ENCODE measurements at regions not wholly inside any gene's neighbourhood (a gene's known extent, or its start where the extent isn't known, plus 50 kb on each side); places are given as distances from the start of the nearest gene placed in this dataset.

DNA sequence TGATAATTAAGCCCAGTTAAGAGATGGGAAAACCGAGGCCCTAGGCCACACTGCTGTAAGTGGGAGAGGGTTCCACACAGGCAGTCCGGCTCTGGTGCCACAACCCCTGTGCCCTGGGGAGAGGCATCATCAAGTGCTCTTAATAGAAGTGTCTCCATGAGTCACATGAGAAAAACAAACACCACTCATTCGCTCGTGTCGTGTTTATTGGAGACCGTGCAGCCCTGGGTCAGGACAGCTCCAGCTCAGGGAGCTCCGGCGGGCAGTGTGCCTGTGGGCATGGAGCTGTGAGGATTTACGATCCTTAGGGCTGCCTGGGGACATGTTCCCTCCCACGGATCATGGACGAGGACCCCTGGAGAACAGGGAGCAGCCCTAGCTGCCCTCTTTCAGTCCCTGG is 658.5 kb downstream of the AJAP1 start:
- DNase-seq: no peak

DNA sequence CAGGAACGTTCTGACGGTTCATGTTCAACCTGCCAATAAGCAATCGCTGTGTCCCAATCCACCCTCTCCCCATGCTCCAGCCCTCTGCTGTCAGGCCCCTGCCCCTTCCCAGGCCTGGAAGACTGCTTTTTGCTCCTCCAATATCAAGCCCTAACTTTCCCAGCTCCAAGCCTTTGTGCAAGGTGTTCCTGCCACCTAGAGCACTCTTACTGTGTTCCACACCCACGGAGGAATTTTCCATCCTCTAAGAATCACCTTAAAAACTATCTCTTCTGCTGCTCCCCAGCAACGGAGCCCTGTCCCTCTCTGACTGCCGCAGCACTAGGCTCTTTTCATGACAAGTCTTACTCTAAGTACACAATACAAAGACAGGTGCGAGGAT is 657.9 kb downstream of the AJAP1 start:
- no peak for DNase-seq

DNA sequence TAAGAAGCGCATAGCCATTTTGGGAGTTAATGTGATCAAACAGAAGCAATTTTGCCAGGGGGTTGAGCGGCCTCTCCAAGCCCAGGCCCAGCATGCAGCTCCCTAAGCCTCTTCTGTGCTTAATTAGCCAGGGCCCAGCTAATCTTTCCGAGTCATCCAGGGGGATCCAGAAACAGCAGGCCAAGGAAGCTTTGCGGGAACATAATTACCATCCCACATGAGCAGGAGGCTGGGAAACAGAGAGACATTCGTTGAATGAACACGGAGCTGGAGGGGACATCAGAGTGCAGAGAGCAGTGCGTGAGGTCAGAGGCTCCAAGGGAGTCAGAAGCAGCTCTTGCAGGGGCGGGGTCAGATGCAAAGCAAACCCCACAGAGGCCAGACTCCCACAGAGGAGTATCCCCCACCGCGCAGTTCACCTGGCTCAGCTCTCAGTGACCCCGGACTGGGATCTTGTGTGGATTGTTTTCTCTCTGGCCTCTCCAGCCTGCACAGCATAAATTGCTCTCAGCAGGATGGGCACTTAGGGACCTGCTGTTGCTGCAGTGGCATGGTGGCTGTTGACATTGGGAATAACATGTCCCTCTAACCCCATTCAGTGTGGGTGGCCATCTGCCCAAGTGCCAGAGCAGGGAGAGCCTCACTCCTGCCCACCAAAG is 657.4 kb downstream of the AJAP1 start:
- no peak for DNase-seq

DNA sequence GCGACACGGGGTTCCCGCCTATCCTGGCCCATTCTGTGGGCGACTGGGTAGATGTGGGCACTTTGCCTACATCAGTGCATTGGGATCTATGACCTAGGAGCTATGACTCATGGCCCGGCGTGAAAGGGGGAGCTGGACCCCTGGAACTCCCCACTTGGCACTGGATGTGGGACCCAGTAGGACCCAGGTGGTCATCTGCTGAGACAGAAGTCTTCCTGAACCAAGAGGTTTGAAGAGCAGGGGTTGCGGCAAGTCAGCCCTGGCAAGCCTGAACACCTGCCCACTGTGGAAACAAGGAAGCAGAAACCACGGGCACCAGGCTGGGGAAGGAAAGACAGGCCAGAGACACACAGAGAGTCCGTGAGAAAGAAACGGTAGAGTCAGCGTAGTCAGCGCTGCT is 656.7 kb downstream of the AJAP1 start:
- DNase-seq: no peak

DNA sequence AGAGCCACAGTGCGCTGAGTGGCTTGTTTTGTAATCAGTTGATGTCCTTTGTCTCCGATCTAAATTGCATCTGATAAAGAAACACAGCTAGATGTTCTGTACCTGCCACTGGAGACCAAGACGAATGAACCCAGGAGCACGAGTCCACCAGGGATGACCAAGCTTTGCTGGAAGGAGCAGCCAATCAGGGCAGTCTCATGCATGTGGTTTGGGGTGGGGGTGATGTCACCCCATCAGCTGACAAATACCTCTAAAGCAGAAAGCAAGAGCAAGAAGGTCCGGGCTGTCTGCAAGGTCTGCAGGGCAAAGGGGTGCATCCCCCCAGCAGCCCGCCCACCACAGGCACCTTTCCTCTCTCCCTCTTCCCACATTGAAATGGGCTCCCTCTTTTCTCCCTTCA is 653.8 kb downstream of the AJAP1 start:
- DNase-seq: no peak

DNA sequence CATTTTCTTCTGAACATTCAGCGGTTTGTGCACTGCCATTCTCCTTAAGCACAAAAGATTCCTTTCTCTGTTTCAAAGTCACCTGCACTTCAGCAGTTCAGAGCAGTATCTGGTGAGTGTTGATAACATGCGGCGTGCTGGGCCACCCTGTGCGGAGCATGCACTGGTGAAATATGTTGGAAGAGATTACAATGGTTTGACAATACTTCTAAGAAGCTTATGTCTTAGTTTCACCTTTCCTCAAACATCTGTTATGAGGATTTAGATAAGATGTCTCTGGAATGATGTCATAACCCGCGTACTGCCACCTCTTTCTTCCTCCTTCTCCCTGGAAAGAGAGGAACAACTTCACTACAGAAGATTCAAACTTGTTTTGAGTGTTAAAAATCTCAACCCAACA is 650.3 kb downstream of the AJAP1 start:
- DNase-seq: no peak

DNA sequence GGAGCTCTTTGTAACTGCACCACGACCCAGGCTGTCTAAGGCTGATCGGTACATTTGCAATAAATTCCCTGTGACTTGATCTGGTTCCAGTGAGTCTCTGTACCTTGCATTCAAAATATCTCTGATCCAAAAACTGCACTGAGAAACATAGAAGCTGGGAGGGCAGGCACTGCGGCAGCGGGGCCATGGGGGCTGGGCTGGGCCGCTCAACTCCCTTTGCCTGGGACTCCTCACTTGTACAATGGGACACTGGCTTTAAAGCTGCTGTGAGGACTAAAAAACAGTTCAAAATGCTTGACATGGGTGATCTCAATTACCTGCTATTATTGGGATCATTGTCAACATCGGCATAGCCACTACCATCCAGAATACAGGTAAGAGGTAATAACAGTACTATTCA is 644.0 kb downstream of the AJAP1 start:
- no peak for DNase-seq

DNA sequence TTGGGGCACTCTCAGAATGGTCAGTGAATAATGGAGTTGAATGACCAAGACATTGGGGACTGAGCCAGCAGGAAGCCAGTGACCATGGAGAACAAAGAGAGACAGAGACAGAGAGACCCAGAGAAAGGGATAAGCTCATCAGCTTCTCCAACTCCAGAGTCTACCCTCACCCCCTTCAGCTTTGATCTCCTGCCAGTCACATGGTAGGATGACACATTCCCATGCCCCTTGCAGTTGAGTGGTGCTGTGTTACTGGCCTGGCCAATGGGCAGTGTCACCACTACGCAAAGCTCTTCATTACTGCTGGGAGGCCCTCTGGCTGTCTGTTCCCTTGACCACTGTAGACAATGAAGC is 643.5 kb downstream of the AJAP1 start:
- no peak for DNase-seq

DNA sequence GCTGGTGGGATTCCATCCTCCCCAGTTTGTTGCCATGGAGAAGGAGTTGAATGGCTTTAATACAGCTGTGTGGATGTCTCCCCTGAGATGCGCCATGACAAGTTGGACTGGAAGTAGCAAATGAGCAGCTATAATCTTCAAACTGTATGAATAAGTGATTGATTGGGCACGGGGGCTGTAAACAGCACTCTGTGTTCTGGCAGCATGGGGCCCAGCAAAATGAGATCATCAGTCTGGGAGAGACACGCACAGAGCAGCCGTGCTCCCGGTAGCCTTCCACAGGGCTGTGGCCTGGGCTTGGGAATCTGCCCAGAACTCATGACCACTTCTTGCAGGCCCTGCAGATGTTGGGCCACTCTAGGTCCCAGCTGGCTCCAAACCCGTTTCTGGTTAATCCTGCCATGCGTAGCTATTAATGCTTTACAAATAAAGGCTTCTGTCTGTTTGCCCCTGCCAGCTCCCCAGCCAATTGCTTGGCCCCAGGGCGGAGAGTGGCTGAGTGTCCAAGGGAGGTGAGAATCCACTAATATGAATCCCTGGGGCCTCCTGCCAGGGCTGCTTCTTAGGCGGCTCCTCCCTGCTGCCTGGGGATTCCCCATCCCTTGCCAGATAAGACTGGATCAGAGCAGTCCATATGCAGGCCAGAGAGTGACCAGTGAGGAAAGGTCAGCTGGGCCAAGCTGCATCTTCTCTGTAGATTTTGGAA is 642.9 kb downstream of the AJAP1 start:
- no peak for DNase-seq

DNA sequence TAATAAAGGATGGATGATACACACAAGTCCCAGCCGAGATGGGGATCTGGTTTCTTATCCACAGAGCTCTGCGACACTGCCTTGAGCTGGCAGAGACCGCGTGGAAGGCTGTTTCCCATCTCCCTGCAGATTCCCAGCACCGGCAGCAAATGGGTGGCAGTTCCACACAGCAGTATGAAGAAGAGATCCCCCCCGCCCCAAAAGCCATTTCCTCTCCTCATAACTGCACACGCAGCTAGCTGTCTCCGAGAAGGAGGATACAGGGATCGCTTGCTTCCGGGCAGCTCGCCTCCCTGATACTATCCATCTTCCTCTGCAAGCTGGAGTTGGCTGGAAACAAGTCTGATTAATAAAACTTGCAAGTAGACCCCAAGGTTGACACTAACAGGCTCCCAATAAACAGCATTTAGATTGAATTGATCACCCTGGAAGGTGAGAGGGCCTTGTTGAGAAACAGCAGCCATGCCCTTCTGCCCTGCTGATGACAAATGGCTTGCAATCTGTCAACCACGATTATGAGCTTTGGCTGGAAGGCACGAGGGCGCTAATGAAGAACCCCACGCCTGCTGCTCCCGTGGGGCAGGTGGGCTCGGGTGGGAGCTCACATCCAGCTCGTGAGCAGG is 642.3 kb downstream of the AJAP1 start:
- DNase-seq: no peak

DNA sequence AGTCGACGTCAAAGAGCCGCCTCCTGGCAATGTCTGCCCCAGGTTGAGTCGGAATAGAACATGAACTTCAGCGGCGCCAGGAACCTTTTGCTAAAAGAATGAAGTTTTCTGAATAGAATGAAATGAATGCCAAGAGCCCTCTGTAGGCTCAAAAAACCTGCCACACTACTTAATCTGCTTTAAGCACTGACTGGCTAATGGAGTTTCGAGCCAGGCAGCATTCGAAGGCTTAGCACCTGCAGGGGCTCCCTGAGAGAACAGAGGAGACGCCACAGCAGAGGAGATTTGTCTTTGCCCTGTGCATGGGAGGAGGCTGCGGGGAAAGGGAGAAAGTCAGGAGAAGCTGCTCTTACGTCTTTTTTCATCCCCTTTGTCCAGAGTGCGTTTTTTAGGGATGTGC is 641.7 kb downstream of the AJAP1 start:
- DNase-seq: no peak

DNA sequence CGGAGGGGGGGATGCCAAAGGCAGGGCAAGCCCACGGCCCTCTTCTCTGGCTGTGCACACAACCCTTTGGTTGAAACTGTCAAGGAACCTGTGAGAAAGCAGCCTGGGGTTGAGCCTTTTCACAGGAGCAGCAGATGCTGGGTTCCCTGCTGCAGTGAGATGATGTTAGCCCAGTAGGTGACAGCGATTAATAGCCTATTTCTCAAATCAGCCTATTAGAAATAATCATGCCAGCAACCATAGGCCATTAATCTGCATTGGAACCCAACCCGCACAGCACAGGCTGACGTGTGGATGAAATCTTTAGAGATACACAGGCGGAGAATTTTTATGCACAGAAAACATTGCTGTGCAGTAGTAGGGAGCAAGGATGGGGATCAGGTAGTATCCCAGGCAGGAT is 637.5 kb downstream of the AJAP1 start:
- DNase-seq: no peak

DNA sequence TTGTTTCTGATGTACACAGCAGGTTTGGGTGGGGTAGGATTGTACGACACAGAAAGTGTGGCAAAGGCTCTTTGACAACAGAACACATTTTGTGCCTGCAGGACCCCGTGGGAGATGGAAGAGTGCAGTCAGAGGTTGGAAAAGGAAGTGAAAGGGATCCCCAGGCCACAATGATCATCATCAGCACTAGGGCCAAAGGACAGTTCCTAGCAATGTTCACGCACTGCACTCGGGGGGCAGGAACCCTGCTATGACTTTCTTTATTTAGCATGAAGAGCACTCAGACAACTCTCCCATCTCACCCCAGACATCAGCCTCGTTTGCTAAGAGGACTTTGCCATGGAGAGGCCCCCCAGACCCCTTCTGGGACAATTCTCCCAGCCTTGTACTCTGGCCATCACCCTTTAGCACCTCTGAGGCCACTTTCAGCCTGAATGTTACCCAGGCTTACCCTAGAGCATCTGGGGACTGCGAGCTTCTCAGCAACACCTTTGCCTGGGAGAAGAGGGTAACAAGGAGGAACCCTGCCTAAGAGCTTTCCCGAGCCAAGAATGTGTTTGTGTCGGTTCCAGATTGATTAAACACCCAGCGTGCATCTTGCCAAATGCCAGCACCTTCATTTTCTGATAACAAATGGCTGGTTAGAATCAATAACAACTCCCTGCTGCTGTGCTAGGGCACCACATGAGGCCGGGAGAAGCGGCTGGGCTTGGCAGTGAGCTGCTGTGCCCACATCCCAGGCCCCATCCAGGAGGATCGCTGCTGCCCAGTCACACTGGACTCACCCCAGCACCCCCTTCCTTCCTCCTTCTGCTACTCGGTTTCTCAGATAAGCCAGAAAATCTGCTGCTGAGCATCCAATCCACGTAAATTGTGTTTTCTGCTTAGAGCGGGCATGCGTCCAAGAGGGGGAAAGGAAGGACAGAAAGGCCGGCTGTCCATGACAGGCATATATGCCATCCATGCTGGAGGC is 633.1 kb downstream of the AJAP1 start:
- no peak for DNase-seq

DNA sequence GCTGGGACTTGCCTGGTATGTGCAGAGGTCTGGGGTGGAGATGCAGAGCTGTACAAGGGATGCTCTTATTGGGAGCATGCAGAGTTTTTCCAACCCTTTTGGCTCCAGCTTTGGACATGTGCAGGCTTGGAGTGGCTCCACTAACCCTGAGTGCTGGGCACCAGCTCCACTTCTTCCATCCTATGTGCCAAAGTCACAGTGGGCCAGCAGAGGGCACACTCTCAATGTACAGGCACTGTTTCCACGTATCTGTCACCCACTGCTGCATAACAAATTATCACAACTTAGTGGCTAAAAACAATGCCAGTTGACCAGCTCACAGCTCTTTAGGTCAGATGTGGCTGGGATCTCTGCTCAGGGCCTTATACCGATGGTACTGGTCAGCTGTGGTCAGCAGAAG is 631.8 kb downstream of the AJAP1 start:
- DNase-seq: no peak

DNA sequence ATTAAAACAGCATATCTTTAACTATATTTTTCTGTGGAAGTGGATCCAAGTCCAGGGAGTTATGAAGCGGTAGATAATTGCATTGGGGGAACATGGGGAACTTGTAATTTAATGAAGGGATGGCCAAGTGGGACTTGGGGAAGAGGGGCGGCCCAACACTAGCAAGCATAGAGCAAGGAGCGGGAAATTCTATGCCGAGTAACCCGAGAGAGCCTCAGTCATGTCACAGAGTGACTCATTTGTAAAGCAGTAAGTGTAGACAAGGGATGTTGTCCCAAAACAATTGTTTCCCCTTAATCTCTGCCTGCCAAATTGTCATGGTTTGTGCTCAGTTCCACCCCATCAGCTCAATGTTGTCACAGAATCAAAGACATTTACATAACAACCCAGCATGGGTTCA is 620.1 kb downstream of the AJAP1 start:
- DNase-seq: no peak

DNA sequence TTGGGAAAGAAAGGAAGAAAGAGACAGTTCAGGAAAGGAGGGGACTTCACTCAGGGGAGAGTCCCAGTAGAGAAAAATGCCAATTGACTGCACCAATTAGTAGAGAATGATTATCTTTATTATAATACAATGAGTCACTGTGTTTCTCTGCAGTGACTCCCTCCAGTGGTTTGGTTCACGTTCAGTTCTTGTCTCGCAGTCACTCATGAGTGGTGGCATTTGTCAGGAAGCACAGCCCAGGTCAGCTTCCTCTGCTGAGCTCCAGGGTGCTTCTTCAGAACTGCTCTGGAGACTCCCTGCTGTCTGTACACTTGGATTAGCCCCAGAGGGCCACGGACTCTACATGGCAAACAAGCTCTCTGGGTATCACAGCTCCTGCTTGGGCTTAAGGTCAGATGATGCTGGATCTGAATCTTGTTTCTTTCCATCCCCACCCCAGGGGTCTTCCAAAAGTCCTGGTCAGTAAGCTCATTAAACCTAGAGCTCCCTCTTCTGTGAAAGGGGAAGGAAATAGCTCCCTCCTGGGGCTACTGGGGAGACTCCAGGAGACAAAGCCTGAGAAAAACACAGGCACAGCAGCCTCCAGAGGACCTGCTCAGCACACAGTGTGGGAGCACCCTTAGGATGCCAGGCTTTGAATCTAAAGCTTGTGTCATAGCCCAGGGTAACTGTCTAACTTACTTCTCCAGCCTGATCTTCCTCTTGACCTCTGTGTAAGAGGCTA is 619.0 kb downstream of the AJAP1 start:
- DNase-seq: no peak

DNA sequence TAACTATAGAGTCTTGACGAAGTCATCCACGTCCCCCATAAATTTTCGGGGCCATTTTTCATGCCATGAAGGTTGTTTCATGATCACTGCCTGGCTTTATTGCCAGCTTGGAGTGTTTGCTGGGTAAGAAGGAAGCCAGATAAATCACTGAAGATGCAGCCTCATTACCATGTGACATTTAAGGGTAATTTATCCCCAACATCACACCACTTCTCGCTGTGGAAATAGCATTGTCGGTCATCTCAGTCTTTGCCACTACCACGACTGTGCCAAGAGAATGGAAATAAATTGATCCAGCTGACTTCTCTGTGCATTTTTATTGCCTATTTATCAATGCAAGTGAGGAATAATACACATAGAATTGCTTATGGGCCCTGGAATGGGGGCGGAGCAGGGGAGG is 617.9 kb downstream of the AJAP1 start:
- DNase-seq: no peak

DNA sequence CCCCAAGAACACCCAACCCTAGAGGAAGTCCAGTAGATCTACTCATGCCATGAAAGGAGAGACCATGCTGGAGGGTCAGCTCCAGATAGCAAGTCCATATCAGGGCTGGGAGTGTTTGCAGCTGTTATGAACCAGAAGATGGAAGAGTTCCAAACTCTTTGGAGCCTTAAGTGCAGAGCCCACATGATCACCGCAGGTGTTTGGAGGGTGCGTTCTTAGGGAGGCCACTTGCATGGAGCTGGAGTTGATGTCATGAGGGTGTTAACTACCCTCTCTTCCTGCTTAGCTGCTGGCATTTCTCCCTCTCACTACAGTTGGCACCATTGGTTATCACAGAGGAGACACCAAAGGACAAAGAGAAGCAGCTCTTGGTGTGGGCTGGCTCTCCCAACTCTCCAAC is 616.9 kb downstream of the AJAP1 start:
- DNase-seq: no peak

DNA sequence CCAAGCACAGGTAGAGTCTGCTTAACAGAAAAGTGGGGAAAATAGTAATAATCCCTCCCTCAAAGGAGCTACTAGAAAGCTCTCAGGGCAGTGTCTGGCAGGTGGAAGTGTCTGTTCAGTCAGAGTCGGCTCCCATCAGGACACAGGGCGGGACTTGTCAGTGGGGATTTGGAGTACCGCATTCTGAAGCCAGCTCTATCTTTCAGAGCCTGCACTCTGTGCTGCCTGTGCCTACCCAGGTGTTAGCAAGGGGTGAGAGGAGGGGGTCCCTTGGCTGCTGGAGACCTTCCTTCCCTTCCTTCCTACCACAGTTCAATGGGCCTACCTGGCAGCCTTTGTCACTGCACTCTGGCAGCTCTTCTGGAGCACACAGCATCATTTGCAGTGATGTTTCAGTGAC is 615.5 kb downstream of the AJAP1 start:
- DNase-seq: no peak

DNA sequence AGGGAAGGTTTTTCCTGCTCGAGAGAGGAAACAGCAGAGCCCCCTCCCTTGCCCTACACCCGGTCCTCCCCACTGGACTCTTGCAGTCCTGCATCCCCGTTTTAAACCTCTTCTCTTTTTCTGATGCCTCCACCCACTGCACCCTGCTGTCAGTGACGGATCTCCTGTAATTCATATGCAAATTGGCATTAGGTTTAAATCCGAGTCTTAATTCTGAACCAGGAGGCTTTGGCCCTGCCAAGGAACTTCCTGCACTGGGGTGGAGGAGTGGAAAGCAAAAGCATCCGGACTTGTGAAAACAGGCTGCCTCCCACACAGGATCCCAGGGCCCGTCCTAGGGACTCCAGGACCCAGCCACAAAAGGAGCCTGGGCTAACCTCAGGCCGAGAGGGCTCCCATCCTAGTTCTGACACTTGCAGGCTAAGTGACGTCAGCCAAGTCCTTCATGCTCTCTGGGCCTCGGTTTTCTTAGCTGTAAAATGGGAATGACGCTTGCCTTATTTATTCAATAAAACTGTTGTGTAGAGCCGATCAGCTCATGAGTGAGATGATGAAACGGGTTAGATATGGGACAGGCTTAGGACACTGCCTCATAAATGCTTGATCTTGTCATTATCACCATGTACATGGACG is 613.3 kb downstream of the AJAP1 start:
- no peak for DNase-seq

DNA sequence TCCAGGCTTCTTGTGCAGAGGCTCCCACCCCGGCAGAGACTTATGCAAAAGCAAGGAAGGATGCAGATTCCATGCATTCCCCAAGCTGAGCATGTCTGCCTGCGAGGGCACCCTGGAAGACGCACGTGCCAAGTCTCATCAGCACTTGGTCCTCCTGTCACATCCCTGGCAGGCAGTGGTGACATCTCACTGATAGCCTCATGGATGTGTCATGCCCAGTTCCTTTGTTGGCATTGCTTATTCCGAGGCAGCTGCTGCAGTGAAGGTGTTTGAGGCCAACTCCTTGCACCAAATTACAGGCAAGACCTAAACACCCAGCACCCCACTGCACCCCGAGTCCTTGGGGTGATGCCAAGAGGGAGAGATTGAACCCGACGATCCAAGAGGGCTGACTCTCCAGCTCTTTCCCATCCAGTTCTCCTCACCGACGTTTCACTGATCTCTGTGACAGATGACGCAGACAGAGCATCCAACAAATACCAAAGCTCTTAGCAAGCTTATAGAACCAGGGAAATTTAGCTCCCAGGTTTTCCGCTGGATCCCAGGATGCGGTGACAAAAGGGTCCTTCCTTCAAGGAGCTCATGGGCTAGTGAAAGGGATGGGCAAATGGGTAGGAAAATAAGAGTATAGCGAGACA is 611.1 kb downstream of the AJAP1 start:
- DNase-seq: no peak

DNA sequence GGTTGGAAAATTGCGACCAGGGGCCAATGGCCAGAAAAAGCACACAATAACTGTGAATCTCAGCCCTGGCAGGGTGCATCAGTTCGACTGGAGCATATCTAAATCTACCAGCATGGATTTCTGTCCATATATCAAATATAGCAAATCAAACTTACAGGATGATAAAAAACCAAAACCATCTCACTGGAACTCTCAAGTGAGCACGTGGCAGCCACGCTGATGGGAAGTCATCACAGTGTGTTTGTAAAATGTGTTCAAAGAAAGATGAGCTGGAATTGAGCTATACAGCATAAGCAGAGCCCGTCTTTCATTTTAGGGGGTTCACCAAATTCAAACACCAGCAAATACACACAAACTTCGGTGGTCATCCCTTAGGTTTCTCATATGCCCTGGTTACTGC is 610.1 kb downstream of the AJAP1 start:
- no peak for DNase-seq
